Spleen (tissue), 11 donors: ENCODE measurements at regions not wholly inside any gene's neighbourhood (a gene's known extent, or its start where the extent isn't known, plus 50 kb on each side); places are given as distances from the start of the nearest gene placed in this dataset.
"Not testable (repeated sequence)": the region's sequence is repeated elsewhere in the genome, so short reads cannot be mapped to it uniquely, and the experiment has no call there.

Source experiments
- DNase-seq: peaks from one replicate; pipeline ENCODE4 v3.0.0-alpha.2; 2020
- H3K27ac ChIP-seq, 8 donors: fragments of 200-600 bp; sonication (generic) in 7 of 8; 1 replicate in 4 of 8; 2 replicates in 4 of 8; pipeline versions ENCODE4 v1.5.0 to v1.8.0; 2016 to 2021; ENCODE audit warnings: inconsistent platforms in 4 of 8, mild to moderate bottlenecking in 4 of 8, moderate library complexity in 1 of 8
- H3K27me3 ChIP-seq, 7 donors: fragments of 200-600 bp; sonication (generic) in 6 of 7; replicated peaks in 1 of 7; 1 replicate in 4 of 7; 2 replicates in 3 of 7; pipeline versions ENCODE4 v1.5.0 to v1.8.0; 2016 to 2021; ENCODE audit warnings: inconsistent platforms in 3 of 7, mild to moderate bottlenecking in 1 of 7
- H3K36me3 ChIP-seq, 6 donors: fragments of 200-600 bp; sonication (generic) in 5 of 6; 1 replicate in 4 of 6; 2 replicates in 2 of 6; pipeline versions ENCODE4 v1.5.0 to v1.8.0; 2016 to 2021; ENCODE audit warnings: inconsistent platforms in 2 of 6
- H3K4me1 ChIP-seq, 6 donors: fragments of 200-600 bp; sonication (generic) in 5 of 6; 1 replicate in 3 of 6; 2 replicates in 3 of 6; pipeline versions ENCODE4 v1.5.0 to v1.8.0; 2016 to 2021; ENCODE audit warnings: inconsistent platforms in 3 of 6
- H3K4me3 ChIP-seq, 8 donors: fragments of 200-600 bp; sonication (generic) in 7 of 8; 1 replicate in 4 of 8; 2 replicates in 4 of 8; pipeline versions ENCODE4 v1.5.0 to v1.8.0; 2016 to 2021; ENCODE audit warnings: inconsistent platforms in 4 of 8, mild to moderate bottlenecking in 4 of 8, moderate library complexity in 2 of 8
- H3K9me3 ChIP-seq, 8 donors: fragments of 200-600 bp; sonication (generic) in 7 of 8; 1 replicate in 4 of 8; 2 replicates in 4 of 8; pipeline versions ENCODE4 v1.5.0 to v1.8.0; 2016 to 2021; ENCODE audit warnings: inconsistent platforms in 4 of 8
- POLR2A ChIP-seq, 3 donors: fragments of 450-650 bp; IDR thresholded peaks; one replicate each; pipeline ENCODE4 v1.5.1; 2017; ENCODE audit warnings: antibody characterized with exemption in 3 of 3, mild to moderate bottlenecking in 1 of 3
- POLR2AphosphoS5 ChIP-seq, 3 donors: sonication (generic); formaldehyde crosslinking; IDR thresholded peaks; one replicate each; pipeline ENCODE4 v1.5.1; 2017; ENCODE audit warnings: antibody characterized with exemption in 3 of 3
- WGBS, 5 donors: extraction: QIAGEN DNeasy Blood & Tissue Kit in 3 of 5; methylation state at CpG; one replicate each; pipeline versions ENCODE4 v1.1.5 to v1.1.7; 2013 to 2018; 5-methylcytosine and 5-hydroxymethylcytosine counted together
- intact Hi-C: fragments of 100-400 bp; cut with DNase I; formaldehyde crosslinking; loops from one replicate; pipeline ENCODE4 v1.15.0; 2023; ENCODE audit warnings: low total_unique reads
- TF ChIP-seq, protein P1 (sequence below), 11 experiments: fragments of 200-600 bp in 7 of 11; fragments of 450-650 bp in 4 of 11; sonication (generic) in 4 of 11; IDR thresholded peaks in 8 of 11; conservative IDR thresholded peaks in 3 of 11; 1 replicate in 7 of 11; 2 replicates in 4 of 11; pipeline versions ENCODE4 v1.4.0 to v1.8.0; 2016 to 2021; ENCODE audit warnings: antibody characterized with exemption in 11 of 11, inconsistent platforms in 4 of 11, mild to moderate bottlenecking in 1 of 11
- donor health status: healthy with polysubstance abuse.
- donor health status: DM: no; HTN: no; CAD: no; lungs with moderate emphysema.
- donor health status: DM: no; HTN: no; CAD: no.
- donor health status: Bipolar disorder and iron deficiency.
- donor health status: healthy.
- donor health status: DM: no; HTN: no; CAD: no.
- donor health status: DM: yes; HTN: yes; CAD: no.

DNA sequence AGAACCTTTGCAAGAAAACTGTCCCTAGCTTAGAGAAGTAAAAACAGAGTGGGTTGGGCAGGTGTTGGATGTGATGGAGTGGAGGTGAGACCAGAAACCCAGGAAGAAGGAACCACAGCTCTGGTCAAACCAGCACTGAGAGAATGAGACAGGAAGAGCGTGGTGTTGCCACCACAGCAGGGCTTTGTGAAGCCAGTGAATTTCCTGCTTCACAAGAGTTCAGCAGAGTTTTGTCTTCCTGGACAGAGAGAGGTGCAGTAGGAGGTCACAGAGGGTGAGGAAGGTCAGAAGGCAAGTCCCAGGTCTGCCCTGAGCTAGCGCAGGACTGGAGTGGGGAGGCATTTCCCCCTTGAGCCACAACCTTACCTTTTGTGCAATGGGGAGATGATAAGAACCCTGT is 2306.2 kb upstream of the ACO1 start:
- Histone ChIP-seq H3K4me3 (no peak overlapping the region), H3K9me3 (peaks cover 0 to 11% (median 0%) of the 10 kb centered on the region in 8 donors), H3K4me1 (no peaks in the 10 kb centered on the region), H3K36me3 (no peaks in the 10 kb centered on the region), H3K27ac (no peak overlapping the region), H3K27me3 (no peaks in the 10 kb centered on the region)
- DNase-seq = no peak
- intact Hi-C loops = no loop called here
- TF ChIP-seq, protein P1, sequence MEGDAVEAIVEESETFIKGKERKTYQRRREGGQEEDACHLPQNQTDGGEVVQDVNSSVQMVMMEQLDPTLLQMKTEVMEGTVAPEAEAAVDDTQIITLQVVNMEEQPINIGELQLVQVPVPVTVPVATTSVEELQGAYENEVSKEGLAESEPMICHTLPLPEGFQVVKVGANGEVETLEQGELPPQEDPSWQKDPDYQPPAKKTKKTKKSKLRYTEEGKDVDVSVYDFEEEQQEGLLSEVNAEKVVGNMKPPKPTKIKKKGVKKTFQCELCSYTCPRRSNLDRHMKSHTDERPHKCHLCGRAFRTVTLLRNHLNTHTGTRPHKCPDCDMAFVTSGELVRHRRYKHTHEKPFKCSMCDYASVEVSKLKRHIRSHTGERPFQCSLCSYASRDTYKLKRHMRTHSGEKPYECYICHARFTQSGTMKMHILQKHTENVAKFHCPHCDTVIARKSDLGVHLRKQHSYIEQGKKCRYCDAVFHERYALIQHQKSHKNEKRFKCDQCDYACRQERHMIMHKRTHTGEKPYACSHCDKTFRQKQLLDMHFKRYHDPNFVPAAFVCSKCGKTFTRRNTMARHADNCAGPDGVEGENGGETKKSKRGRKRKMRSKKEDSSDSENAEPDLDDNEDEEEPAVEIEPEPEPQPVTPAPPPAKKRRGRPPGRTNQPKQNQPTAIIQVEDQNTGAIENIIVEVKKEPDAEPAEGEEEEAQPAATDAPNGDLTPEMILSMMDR (IDR thresholded peaks at IDR 0.05 in 8 of 11, conservative IDR thresholded peaks at IDR 0.05 in 3 of 11) = no peak
- TF ChIP-seq POLR2A (IDR thresholded peaks at IDR 0.05) (no peak), POLR2AphosphoS5 (IDR thresholded peaks at IDR 0.05) (no peak)
- WGBS, 5 donors = 75 to 83% (median 75%) methylated on average over 2 of the region's 2 CpGs

DNA sequence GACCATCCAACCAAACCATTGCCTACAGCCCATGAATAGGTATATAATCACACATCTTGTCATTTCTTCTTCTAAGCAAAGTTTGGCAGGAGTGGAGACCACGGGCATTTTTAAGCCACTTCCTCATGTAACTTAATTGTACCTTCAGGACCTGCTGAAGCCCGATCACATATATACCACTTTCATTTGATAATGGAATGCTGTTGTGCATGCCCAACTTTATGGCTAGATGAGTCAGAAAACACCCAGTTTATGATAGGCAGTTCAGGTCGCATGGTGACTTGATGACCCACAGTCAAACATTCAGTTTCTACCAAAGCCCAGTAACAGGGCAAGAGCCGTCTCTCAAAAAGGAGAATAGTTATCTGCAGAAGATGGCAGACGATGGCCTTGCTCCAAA is 2295.0 kb upstream of the ACO1 start:
- Histone ChIP-seq H3K4me3 (no peak overlapping the region), H3K9me3 (peaks cover 0 to 6% (median 0%) of the 10 kb centered on the region in 8 donors), H3K27ac (no peak overlapping the region), H3K4me1 (no peaks in the 10 kb centered on the region), H3K36me3 (no peaks in the 10 kb centered on the region), H3K27me3 (no peaks in the 10 kb centered on the region)
- DNase-seq = no peak
- intact Hi-C loops = no loop called here
- TF ChIP-seq, protein P1 (IDR thresholded peaks at IDR 0.05 in 8 of 11, conservative IDR thresholded peaks at IDR 0.05 in 3 of 11) = no peak
- TF ChIP-seq POLR2A (IDR thresholded peaks at IDR 0.05) (no peak), POLR2AphosphoS5 (IDR thresholded peaks at IDR 0.05) (no peak)
- WGBS, 5 donors = 86 to 92% (median 89%) methylated on average over 5 of the region's 5 CpGs

GRCh38 chr9:30103647-30104394 is 2280.6 kb upstream of the ACO1 start:
- DNase-seq = no peak
- no peaks in the 10 kb centered on the region for H3K4me1 ChIP-seq
- H3K36me3 ChIP-seq = no peaks in the 10 kb centered on the region
- TF ChIP-seq POLR2AphosphoS5 (IDR thresholded peaks at IDR 0.05) (no peak), POLR2A (IDR thresholded peaks at IDR 0.05) (no peak)
- TF ChIP-seq, protein P1 (IDR thresholded peaks at IDR 0.05 in 8 of 11, conservative IDR thresholded peaks at IDR 0.05 in 3 of 11) = no peak
- H3K27me3 ChIP-seq = no peaks in the 10 kb centered on the region
- H3K9me3 ChIP-seq = peaks cover 0 to 22% (median 5%) of the 10 kb centered on the region in 8 donors
- WGBS, 5 donors = 54 to 70% (median 60%) methylated on average over 2 of the region's 2 CpGs
- intact Hi-C loops = no loop called here
- H3K4me3 ChIP-seq = no peak overlapping the region
- no peak overlapping the region for H3K27ac ChIP-seq

DNA sequence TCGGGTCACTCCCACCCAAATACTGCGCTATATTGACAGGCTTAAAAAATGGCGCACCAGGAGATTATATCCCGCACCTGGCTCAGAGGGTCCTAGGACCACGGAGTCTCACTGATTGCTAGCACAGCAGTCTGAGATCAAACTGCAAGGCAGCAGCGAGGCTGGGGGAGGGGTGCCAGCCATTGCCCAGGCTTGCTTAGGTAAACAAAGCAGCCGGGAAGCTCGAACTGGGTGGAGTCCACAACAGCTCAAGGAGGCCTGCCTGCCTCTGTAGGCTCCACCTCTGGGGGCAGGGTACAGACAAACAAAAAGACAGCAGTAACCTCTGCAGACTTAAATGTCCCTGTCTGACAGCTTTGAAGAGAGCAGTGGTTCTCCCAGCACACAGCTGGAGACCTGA is 2277.3 kb upstream of the ACO1 start:
- H3K4me1 ChIP-seq, DNase-seq, H3K27ac ChIP-seq, H3K36me3 ChIP-seq, intact Hi-C loops, H3K4me3 ChIP-seq, H3K27me3 ChIP-seq: not testable (repeated sequence)
- 85 to 96% (median 91%) methylated on average over 5 to 8 of the region's 8 CpGs for WGBS, 5 donors
- H3K9me3 ChIP-seq = peaks cover 0 to 22% (median 5%) of the 10 kb centered on the region in 8 donors
